Esophagus muscularis mucosa (tissue), 3 donors: ENCODE measurements at regions not wholly inside any gene's neighbourhood (a gene's known extent, or its start where the extent isn't known, plus 50 kb on each side); places are given as distances from the start of the nearest gene placed in this dataset.

ENCODE experiments used
- CTCF ChIP-seq, 3 experiments: fragments of 200-600 bp in 2 of 3; fragments of 450-650 bp in 1 of 3; sonication (generic) in 2 of 3; IDR thresholded peaks; one replicate each; pipeline ENCODE4 v1.5.1; 2017 to 2019; ENCODE audit warnings: antibody characterized with exemption in 3 of 3, mild to moderate bottlenecking in 2 of 3, moderate library complexity in 1 of 3
- POLR2A ChIP-seq: fragments of 450-650 bp; IDR thresholded peaks from one replicate; pipeline ENCODE4 v1.6.1; 2017; ENCODE audit warnings: antibody characterized with exemption, moderate library complexity, mild to moderate bottlenecking, low read depth
- POLR2AphosphoS5 ChIP-seq, 2 donors: sonication (generic); formaldehyde crosslinking; IDR thresholded peaks; one replicate each; pipeline ENCODE4 v1.6.1; 2017; ENCODE audit warnings: antibody characterized with exemption in 2 of 2

DNA sequence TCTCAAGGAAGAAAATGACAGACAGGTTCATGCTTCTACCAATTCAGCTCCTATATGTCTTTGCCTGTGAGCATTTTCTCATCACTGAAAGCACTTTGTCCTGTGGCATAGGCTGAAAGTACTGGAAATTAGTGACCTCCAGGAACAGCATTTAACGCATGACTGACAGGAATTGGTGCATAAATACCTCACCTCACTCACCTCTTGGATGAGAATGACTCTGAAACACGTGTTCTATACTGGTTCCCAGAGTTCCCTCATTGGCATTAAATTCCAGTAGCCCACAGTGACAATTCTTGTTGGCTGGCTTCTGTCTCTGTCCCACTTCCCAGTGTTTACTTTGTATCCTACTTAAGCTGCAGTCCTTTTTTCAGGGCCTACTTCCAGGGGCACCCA is 83.4 kb upstream of the MAPRE2 start:
- TF ChIP-seq CTCF (IDR thresholded peaks at IDR 0.05), result no peak
- no peak for TF ChIP-seq POLR2A
- no peak for TF ChIP-seq POLR2AphosphoS5 (IDR thresholded peaks at IDR 0.05)
